HL-60 (cell line): ENCODE measurements at regions not wholly inside any gene's neighbourhood (a gene's known extent, or its start where the extent isn't known, plus 50 kb on each side); places are given as distances from the start of the nearest gene placed in this dataset.
"Not testable (repeated sequence)": the region's sequence is repeated elsewhere in the genome, so short reads cannot be mapped to it uniquely, and the experiment has no call there.

ENCODE experiments used
- DNase-seq, 2 experiments: peaks; one replicate each; pipeline ENCODE4 v3.0.0-alpha.2; 2010 to 2020; ENCODE audit warnings: low read depth in 1 of 2, low spot score in 1 of 2
- H3K27ac ChIP-seq: fragments of 250-450 bp; sonication (Bioruptor Pico); replicated peaks from 2 replicates; pipeline ENCODE4 v1.5.1; 2020; ENCODE audit warnings: mild to moderate bottlenecking, moderate library complexity
- H3K27me3 ChIP-seq: fragments of 250-450 bp; sonication (Bioruptor Pico); 2 replicates; pipeline ENCODE4 v1.5.1; 2021; ENCODE audit warnings: mild to moderate bottlenecking, moderate library complexity; ENCODE audit not compliant: insufficient read depth, poor library complexity, severe bottlenecking
- H3K4me3 ChIP-seq: replicated peaks from 2 replicates; pipeline ENCODE4 v1.5.1; 2011; ENCODE audit warnings: mild to moderate bottlenecking, control low read depth, low read length; ENCODE audit not compliant: insufficient read depth
- CTCF ChIP-seq: IDR thresholded peaks from one replicate; pipeline ENCODE4 v1.5.1; 2011; ENCODE audit warnings: low read length, control low read depth, inconsistent platforms; ENCODE audit not compliant: insufficient read depth
- GABPA ChIP-seq: IDR thresholded peaks from 2 replicates; pipeline ENCODE4 v1.6.1; 2012; ENCODE audit warnings: low read depth
- POLR2AphosphoS5 ChIP-seq: IDR thresholded peaks from 2 replicates; pipeline ENCODE4 v1.6.1; 2012; ENCODE audit warnings: low read depth
- SPI1 ChIP-seq: IDR thresholded peaks from 2 replicates; pipeline ENCODE4 v1.6.1; 2012; ENCODE audit warnings: low read depth, mild to moderate bottlenecking, borderline replicate concordance
- TF ChIP-seq, protein P1 (sequence below): IDR thresholded peaks from 2 replicates; pipeline ENCODE4 v1.6.1; 2012; ENCODE audit warnings: low read depth; ENCODE audit not compliant: insufficient replicate concordance

GRCh38 chr1:30548294-30548693, 175.1 kb downstream of the MATN1 start:
- H3K27ac ChIP-seq = no peak overlapping the region
- no peak overlapping the region for H3K4me3 ChIP-seq
- H3K27me3 ChIP-seq = no peaks in the 10 kb centered on the region
- DNase-seq = no peak
- TF ChIP-seq CTCF = no peak

DNA sequence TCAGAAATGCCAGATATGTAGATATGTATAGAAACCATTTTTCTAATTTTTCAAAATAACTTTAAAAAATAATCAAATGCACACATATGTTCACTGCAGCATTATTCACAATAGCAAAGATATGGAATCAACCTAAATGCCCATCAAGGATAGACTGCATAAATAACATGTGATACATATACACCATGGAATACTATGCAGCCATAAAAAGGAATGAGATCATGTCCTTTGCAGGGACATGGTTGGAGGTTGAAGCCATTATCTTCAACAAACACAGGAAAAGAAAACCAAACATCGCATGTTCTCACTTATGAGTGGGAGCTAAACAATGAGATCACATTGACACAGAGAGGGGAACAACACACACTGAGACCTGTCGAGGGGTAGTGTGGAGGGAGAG, 176.1 kb downstream of the MATN1 start:
- DNase-seq, H3K27ac ChIP-seq, H3K27me3 ChIP-seq, H3K4me3 ChIP-seq: not testable (repeated sequence)

DNA sequence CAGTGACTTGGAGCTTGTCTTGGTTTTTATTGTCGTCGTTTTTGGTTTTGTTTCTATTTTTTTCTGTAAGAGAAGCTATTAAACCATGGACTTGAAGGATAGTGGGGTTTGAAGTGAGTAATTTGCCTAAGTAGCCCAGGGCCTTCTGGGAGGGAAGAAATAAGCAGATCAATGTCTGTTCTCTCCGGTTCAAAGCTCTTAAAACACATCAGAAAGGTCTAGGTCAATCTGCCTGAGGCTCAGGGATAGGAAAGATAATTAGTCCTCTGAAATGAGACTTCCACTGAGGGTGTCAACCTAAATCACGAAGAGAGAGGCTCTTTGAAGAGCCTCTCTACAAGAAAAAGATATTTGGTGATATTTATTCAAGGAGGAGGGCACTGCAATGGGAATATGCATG, 178.0 kb downstream of the MATN1 start:
- H3K27ac ChIP-seq = no peak overlapping the region
- no peak for DNase-seq
- H3K4me3 ChIP-seq = no peak overlapping the region
- no peaks in the 10 kb centered on the region for H3K27me3 ChIP-seq
- TF ChIP-seq CTCF (no peak), POLR2AphosphoS5 (no peak), GABPA (no peak), SPI1 (no peak)
- TF ChIP-seq, protein P1, sequence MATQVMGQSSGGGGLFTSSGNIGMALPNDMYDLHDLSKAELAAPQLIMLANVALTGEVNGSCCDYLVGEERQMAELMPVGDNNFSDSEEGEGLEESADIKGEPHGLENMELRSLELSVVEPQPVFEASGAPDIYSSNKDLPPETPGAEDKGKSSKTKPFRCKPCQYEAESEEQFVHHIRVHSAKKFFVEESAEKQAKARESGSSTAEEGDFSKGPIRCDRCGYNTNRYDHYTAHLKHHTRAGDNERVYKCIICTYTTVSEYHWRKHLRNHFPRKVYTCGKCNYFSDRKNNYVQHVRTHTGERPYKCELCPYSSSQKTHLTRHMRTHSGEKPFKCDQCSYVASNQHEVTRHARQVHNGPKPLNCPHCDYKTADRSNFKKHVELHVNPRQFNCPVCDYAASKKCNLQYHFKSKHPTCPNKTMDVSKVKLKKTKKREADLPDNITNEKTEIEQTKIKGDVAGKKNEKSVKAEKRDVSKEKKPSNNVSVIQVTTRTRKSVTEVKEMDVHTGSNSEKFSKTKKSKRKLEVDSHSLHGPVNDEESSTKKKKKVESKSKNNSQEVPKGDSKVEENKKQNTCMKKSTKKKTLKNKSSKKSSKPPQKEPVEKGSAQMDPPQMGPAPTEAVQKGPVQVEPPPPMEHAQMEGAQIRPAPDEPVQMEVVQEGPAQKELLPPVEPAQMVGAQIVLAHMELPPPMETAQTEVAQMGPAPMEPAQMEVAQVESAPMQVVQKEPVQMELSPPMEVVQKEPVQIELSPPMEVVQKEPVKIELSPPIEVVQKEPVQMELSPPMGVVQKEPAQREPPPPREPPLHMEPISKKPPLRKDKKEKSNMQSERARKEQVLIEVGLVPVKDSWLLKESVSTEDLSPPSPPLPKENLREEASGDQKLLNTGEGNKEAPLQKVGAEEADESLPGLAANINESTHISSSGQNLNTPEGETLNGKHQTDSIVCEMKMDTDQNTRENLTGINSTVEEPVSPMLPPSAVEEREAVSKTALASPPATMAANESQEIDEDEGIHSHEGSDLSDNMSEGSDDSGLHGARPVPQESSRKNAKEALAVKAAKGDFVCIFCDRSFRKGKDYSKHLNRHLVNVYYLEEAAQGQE = no peak

GRCh38 chr1:30541721-30542485, 181.5 kb downstream of the MATN1 start:
- H3K4me3 ChIP-seq = no peak overlapping the region
- no peaks in the 10 kb centered on the region for H3K27me3 ChIP-seq
- no peak overlapping the region for H3K27ac ChIP-seq
- DNase-seq = no peak
- TF ChIP-seq, protein P1 = no peak
- TF ChIP-seq SPI1 (no peak), CTCF (no peak), POLR2AphosphoS5 (no peak), GABPA (no peak)
